ENCODE measurements at regions not wholly inside any gene's neighbourhood (a gene's known extent, or its start where the extent isn't known, plus 50 kb on each side); places are given as distances from the start of the nearest gene placed in this dataset.

- H3K4me1 ChIP-seq (ENCODE audit: insufficient read depth, low read length, severe bottlenecking): no peaks in the 10 kb centered on the region
- H3K9me2 ChIP-seq (ENCODE audit: low read depth, low read length): no peaks in the 10 kb centered on the region
- H3K27ac ChIP-seq (ENCODE audit: low read depth, low read length, poor library complexity, severe bottlenecking): no peak overlapping the region
- no peak overlapping the region for H3K4me2 ChIP-seq (ENCODE audit: low read length)
- no peaks in the 10 kb centered on the region for H3K27me3 ChIP-seq (ENCODE audit: insufficient read depth, low read length)
- no peak overlapping the region for H2AFZ ChIP-seq (ENCODE audit: low read length)
- H3F3A ChIP-seq (ENCODE audit: insufficient read depth, low read length): no peaks in the 10 kb centered on the region
- H3K79me2 ChIP-seq (ENCODE audit: insufficient read depth, low read length): no peaks in the 10 kb centered on the region
- no peak overlapping the region for H3K9ac ChIP-seq (ENCODE audit: low read length)
- H3K4me3 ChIP-seq (ENCODE audit: low read depth, low read length, poor library complexity, severe bottlenecking): no peak overlapping the region
- no peaks in the 10 kb centered on the region for H4K20me1 ChIP-seq (ENCODE audit: insufficient read depth, low read length)
- TF ChIP-seq EZH2 (IDR thresholded peaks at IDR 0.05; ENCODE audit: borderline replicate concordance, low read length) (no peak), CTCF (IDR thresholded peaks at IDR 0.05; ENCODE audit: low read length) (no peak)
- no peaks in the 10 kb centered on the region for H3K9me3 ChIP-seq (ENCODE audit: low read length)
- no peaks in the 10 kb centered on the region for H3K36me3 ChIP-seq (ENCODE audit: insufficient read depth, low read length)
These were observed 1585.9 kb downstream of the AACS start for GRCh38 chr12:126651133-126651532.

- no peaks in the 10 kb centered on the region for H3K27me3 ChIP-seq (ENCODE audit: insufficient read depth, low read length)
- no peaks in the 10 kb centered on the region for H3K9me2 ChIP-seq (ENCODE audit: low read depth, low read length)
- no peak overlapping the region for H3K9ac ChIP-seq (ENCODE audit: low read length)
- no peak overlapping the region for H3K4me2 ChIP-seq (ENCODE audit: low read length)
- no peaks in the 10 kb centered on the region for H3K36me3 ChIP-seq (ENCODE audit: insufficient read depth, low read length)
- no peaks in the 10 kb centered on the region for H4K20me1 ChIP-seq (ENCODE audit: insufficient read depth, low read length)
- H3F3A ChIP-seq (ENCODE audit: insufficient read depth, low read length): no peaks in the 10 kb centered on the region
- no peak overlapping the region for H3K27ac ChIP-seq (ENCODE audit: low read depth, low read length, poor library complexity, severe bottlenecking)
- TF ChIP-seq CTCF (IDR thresholded peaks at IDR 0.05; ENCODE audit: low read length): peak; percentile 55
- no peak for TF ChIP-seq EZH2 (IDR thresholded peaks at IDR 0.05; ENCODE audit: borderline replicate concordance, low read length)
- no peak overlapping the region for H3K4me3 ChIP-seq (ENCODE audit: low read depth, low read length, poor library complexity, severe bottlenecking)
- H2AFZ ChIP-seq (ENCODE audit: low read length): no peak overlapping the region
- H3K9me3 ChIP-seq (ENCODE audit: low read length): peaks cover 5% of the 10 kb centered on the region; the same call in 1 of the 2 replicates
- H3K4me1 ChIP-seq (ENCODE audit: insufficient read depth, low read length, severe bottlenecking): no peaks in the 10 kb centered on the region
- no peaks in the 10 kb centered on the region for H3K79me2 ChIP-seq (ENCODE audit: insufficient read depth, low read length)
These were observed 1598.3 kb downstream of the AACS start for GRCh38 chr12:126663304-126664094.

GRCh38 chr12:126667339-126667738, 1599.6 kb upstream of the TMEM132C start:
- no peak overlapping the region for H2AFZ ChIP-seq (ENCODE audit: low read length)
- no peak overlapping the region for H3K4me3 ChIP-seq (ENCODE audit: low read depth, low read length, poor library complexity, severe bottlenecking)
- H3K4me2 ChIP-seq (ENCODE audit: low read length): no peak overlapping the region
- TF ChIP-seq EZH2 (IDR thresholded peaks at IDR 0.05; ENCODE audit: borderline replicate concordance, low read length) (no peak), CTCF (IDR thresholded peaks at IDR 0.05; ENCODE audit: low read length) (no peak)
- H3K79me2 ChIP-seq (ENCODE audit: insufficient read depth, low read length): no peaks in the 10 kb centered on the region
- H3K9ac ChIP-seq (ENCODE audit: low read length): no peak overlapping the region
- H3K9me3 ChIP-seq (ENCODE audit: low read length): peaks cover 5% of the 10 kb centered on the region; the same call in 1 of the 2 replicates
- H3F3A ChIP-seq (ENCODE audit: insufficient read depth, low read length): no peaks in the 10 kb centered on the region
- no peaks in the 10 kb centered on the region for H3K4me1 ChIP-seq (ENCODE audit: insufficient read depth, low read length, severe bottlenecking)
- no peaks in the 10 kb centered on the region for H3K36me3 ChIP-seq (ENCODE audit: insufficient read depth, low read length)
- no peaks in the 10 kb centered on the region for H4K20me1 ChIP-seq (ENCODE audit: insufficient read depth, low read length)
- H3K27me3 ChIP-seq (ENCODE audit: insufficient read depth, low read length): no peaks in the 10 kb centered on the region
- H3K9me2 ChIP-seq (ENCODE audit: low read depth, low read length): no peaks in the 10 kb centered on the region
- no peak overlapping the region for H3K27ac ChIP-seq (ENCODE audit: low read depth, low read length, poor library complexity, severe bottlenecking)
